ENCODE measurements at regions not wholly inside any gene's neighbourhood (a gene's known extent, or its start where the extent isn't known, plus 50 kb on each side); places are given as distances from the start of the nearest gene placed in this dataset.

GRCh38 chr17:51398128-51398525, 137.8 kb downstream of the UTP18 start:
- Histone ChIP-seq H3K27ac (ENCODE audit: low read length) (no peak overlapping the region), H4K20me1 (ENCODE audit: insufficient read depth, low read length) (no peaks in the 10 kb centered on the region), H3K9ac (ENCODE audit: low read length) (no peak overlapping the region), H3K9me3 (ENCODE audit: insufficient read depth, low read length) (no peaks in the 10 kb centered on the region), H3K4me1 (ENCODE audit: low read length) (no peaks in the 10 kb centered on the region), H3K4me3 (ENCODE audit: low read length) (no peak overlapping the region), H3K27me3 (ENCODE audit: low read depth, low read length) (peaks cover 16% of the 10 kb centered on the region; the same call in 1 of the 2 replicates), H3K79me2 (ENCODE audit: low read length) (no peaks in the 10 kb centered on the region), H2AFZ (ENCODE audit: low read depth, low read length) (no peak overlapping the region), H3K4me2 (ENCODE audit: low read length) (no peak overlapping the region), H3K36me3 (replicated peaks; ENCODE audit: low read depth, low read length) (no peaks in the 10 kb centered on the region)
- no peak for TF ChIP-seq EZH2phosphoT487 (IDR thresholded peaks at IDR 0.05; ENCODE audit: low read depth)

DNA sequence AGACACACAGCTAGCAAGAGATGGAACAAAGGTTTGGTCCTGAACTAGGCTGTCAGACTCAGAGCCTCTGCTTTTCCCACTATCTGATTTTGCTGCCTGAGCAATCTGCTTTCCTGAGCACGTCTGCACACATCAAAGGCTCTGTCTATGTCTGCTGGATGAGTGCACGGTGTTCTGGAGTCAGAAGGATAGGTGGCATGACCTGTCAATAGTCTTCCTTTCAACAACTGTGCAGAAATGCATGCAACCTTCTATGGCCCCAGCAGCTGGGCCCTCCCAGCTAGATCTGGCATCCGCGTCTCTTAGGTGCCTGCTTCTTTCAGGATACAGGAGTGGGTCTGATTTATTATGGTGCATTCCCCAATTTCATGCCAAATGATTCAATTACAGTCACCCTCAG, 138.3 kb downstream of the UTP18 start:
- Histone ChIP-seq H3K79me2 (ENCODE audit: low read length) (no peaks in the 10 kb centered on the region), H3K36me3 (replicated peaks; ENCODE audit: low read depth, low read length) (no peaks in the 10 kb centered on the region), H3K4me2 (ENCODE audit: low read length) (no peak overlapping the region), H2AFZ (ENCODE audit: low read depth, low read length) (no peak overlapping the region), H3K27me3 (ENCODE audit: low read depth, low read length) (peaks cover 16% of the 10 kb centered on the region; the same call in 1 of the 2 replicates), H3K4me1 (ENCODE audit: low read length) (no peaks in the 10 kb centered on the region), H3K9ac (ENCODE audit: low read length) (no peak overlapping the region), H3K9me3 (ENCODE audit: insufficient read depth, low read length) (no peaks in the 10 kb centered on the region), H3K4me3 (ENCODE audit: low read length) (no peak overlapping the region), H3K27ac (ENCODE audit: low read length) (no peak overlapping the region), H4K20me1 (ENCODE audit: insufficient read depth, low read length) (no peaks in the 10 kb centered on the region)
- TF ChIP-seq, protein P1, sequence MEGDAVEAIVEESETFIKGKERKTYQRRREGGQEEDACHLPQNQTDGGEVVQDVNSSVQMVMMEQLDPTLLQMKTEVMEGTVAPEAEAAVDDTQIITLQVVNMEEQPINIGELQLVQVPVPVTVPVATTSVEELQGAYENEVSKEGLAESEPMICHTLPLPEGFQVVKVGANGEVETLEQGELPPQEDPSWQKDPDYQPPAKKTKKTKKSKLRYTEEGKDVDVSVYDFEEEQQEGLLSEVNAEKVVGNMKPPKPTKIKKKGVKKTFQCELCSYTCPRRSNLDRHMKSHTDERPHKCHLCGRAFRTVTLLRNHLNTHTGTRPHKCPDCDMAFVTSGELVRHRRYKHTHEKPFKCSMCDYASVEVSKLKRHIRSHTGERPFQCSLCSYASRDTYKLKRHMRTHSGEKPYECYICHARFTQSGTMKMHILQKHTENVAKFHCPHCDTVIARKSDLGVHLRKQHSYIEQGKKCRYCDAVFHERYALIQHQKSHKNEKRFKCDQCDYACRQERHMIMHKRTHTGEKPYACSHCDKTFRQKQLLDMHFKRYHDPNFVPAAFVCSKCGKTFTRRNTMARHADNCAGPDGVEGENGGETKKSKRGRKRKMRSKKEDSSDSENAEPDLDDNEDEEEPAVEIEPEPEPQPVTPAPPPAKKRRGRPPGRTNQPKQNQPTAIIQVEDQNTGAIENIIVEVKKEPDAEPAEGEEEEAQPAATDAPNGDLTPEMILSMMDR (IDR thresholded peaks at IDR 0.05; ENCODE audit: low read depth, low read length) = no peak
- TF ChIP-seq EZH2phosphoT487 (IDR thresholded peaks at IDR 0.05; ENCODE audit: low read depth) = no peak

GRCh38 chr17:51401279-51401678, 140.9 kb downstream of the UTP18 start:
- no peak overlapping the region for H2AFZ ChIP-seq (ENCODE audit: low read depth, low read length)
- no peaks in the 10 kb centered on the region for H3K36me3 ChIP-seq (replicated peaks; ENCODE audit: low read depth, low read length)
- no peaks in the 10 kb centered on the region for H4K20me1 ChIP-seq (ENCODE audit: insufficient read depth, low read length)
- no peaks in the 10 kb centered on the region for H3K9me3 ChIP-seq (ENCODE audit: insufficient read depth, low read length)
- peaks cover 8% of the 10 kb centered on the region; the same call in 1 of the 2 replicates for H3K27me3 ChIP-seq (ENCODE audit: low read depth, low read length)
- no peak overlapping the region for H3K27ac ChIP-seq (ENCODE audit: low read length)
- no peaks in the 10 kb centered on the region for H3K79me2 ChIP-seq (ENCODE audit: low read length)
- TF ChIP-seq, protein P1 (IDR thresholded peaks at IDR 0.05; ENCODE audit: low read depth, low read length) = no peak
- TF ChIP-seq EZH2phosphoT487 (IDR thresholded peaks at IDR 0.05; ENCODE audit: low read depth) = no peak
- no peak overlapping the region for H3K9ac ChIP-seq (ENCODE audit: low read length)
- H3K4me1 ChIP-seq (ENCODE audit: low read length) = no peaks in the 10 kb centered on the region
- no peak overlapping the region for H3K4me3 ChIP-seq (ENCODE audit: low read length)
- H3K4me2 ChIP-seq (ENCODE audit: low read length) = no peak overlapping the region

DNA sequence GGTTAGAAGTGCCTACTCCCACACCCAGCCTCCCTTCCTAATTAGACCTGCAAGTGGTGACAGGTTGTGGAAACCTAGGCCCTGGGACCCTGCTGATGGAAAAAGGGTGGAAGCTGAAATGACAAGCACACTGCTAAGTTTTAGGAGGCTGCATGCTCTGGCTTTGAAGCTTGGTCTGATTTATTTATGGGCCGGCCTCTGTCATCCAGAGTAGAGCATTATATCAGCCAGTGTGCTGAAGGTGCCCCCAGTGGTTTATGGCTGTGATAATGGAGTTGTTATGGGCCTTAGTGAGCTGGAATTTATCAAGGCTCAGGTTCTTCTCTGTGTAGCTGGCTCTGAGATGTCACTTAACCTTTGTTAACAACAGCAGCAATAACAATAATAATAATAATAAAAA, 142.6 kb downstream of the UTP18 start:
- H3K4me1 ChIP-seq (ENCODE audit: low read length) = no peaks in the 10 kb centered on the region
- no peak overlapping the region for H3K9ac ChIP-seq (ENCODE audit: low read length)
- TF ChIP-seq, protein P1 (IDR thresholded peaks at IDR 0.05; ENCODE audit: low read depth, low read length) = no peak
- no peak for TF ChIP-seq EZH2phosphoT487 (IDR thresholded peaks at IDR 0.05; ENCODE audit: low read depth)
- H3K27ac ChIP-seq (ENCODE audit: low read length) = no peak overlapping the region
- no peaks in the 10 kb centered on the region for H4K20me1 ChIP-seq (ENCODE audit: insufficient read depth, low read length)
- H3K4me3 ChIP-seq (ENCODE audit: low read length) = no peak overlapping the region
- no peaks in the 10 kb centered on the region for H3K9me3 ChIP-seq (ENCODE audit: insufficient read depth, low read length)
- no peak overlapping the region for H3K4me2 ChIP-seq (ENCODE audit: low read length)
- H2AFZ ChIP-seq (ENCODE audit: low read depth, low read length) = no peak overlapping the region
- H3K79me2 ChIP-seq (ENCODE audit: low read length) = no peaks in the 10 kb centered on the region
- H3K36me3 ChIP-seq (replicated peaks; ENCODE audit: low read depth, low read length) = no peaks in the 10 kb centered on the region
- H3K27me3 ChIP-seq (ENCODE audit: low read depth, low read length) = no peaks in the 10 kb centered on the region

GRCh38 chr17:51407576-51407975, 147.2 kb downstream of the UTP18 start:
- no peaks in the 10 kb centered on the region for H4K20me1 ChIP-seq (ENCODE audit: insufficient read depth, low read length)
- no peak overlapping the region for H3K4me2 ChIP-seq (ENCODE audit: low read length)
- no peaks in the 10 kb centered on the region for H3K27me3 ChIP-seq (ENCODE audit: low read depth, low read length)
- TF ChIP-seq, protein P1 (IDR thresholded peaks at IDR 0.05; ENCODE audit: low read depth, low read length) = no peak
- no peak for TF ChIP-seq EZH2phosphoT487 (IDR thresholded peaks at IDR 0.05; ENCODE audit: low read depth)
- no peaks in the 10 kb centered on the region for H3K36me3 ChIP-seq (replicated peaks; ENCODE audit: low read depth, low read length)
- no peaks in the 10 kb centered on the region for H3K79me2 ChIP-seq (ENCODE audit: low read length)
- H3K4me1 ChIP-seq (ENCODE audit: low read length) = no peaks in the 10 kb centered on the region
- no peak overlapping the region for H2AFZ ChIP-seq (ENCODE audit: low read depth, low read length)
- H3K4me3 ChIP-seq (ENCODE audit: low read length) = no peak overlapping the region
- no peak overlapping the region for H3K9ac ChIP-seq (ENCODE audit: low read length)
- no peak overlapping the region for H3K27ac ChIP-seq (ENCODE audit: low read length)
- no peaks in the 10 kb centered on the region for H3K9me3 ChIP-seq (ENCODE audit: insufficient read depth, low read length)
